Left lung (tissue), 4 donors: ENCODE measurements at regions not wholly inside any gene's neighbourhood (a gene's known extent, or its start where the extent isn't known, plus 50 kb on each side); places are given as distances from the start of the nearest gene placed in this dataset.

Experiments
- ATAC-seq: fragments of 200-7000 bp; cut with Tn5 transposase; one replicate; pipeline ENCODE4 v1.9.1; 2020; ENCODE audit warnings: moderate library complexity
- DNase-seq, 4 donors: peaks; one replicate each; pipeline ENCODE4 v3.0.0-alpha.2; 2013 to 2020
- H3K27ac ChIP-seq, 2 donors: fragments of 200-600 bp; sonication (generic) in 1 of 2; one replicate each; pipeline versions ENCODE4 v1.5.0 to v1.8.0; 2020 to 2021
- H3K27me3 ChIP-seq, 2 donors: fragments of 200-600 bp; sonication (generic) in 1 of 2; one replicate each; pipeline versions ENCODE4 v1.5.0 to v1.8.0; 2020 to 2021
- H3K36me3 ChIP-seq, 2 donors: fragments of 200-600 bp; sonication (generic) in 1 of 2; one replicate each; pipeline versions ENCODE4 v1.5.0 to v1.8.0; 2020 to 2021
- H3K4me1 ChIP-seq, 2 donors: fragments of 200-600 bp; one replicate each; pipeline ENCODE4 v1.8.0; 2021
- H3K4me3 ChIP-seq, 2 donors: fragments of 200-600 bp; sonication (generic) in 1 of 2; one replicate each; pipeline versions ENCODE4 v1.5.0 to v1.8.0; 2020 to 2021; ENCODE audit warnings: mild to moderate bottlenecking in 1 of 2
- H3K9me3 ChIP-seq, 2 donors: fragments of 200-600 bp; sonication (generic) in 1 of 2; one replicate each; pipeline versions ENCODE4 v1.5.0 to v1.8.0; 2020 to 2021
- intact Hi-C, 2 donors: fragments of 100-400 bp; cut with DNase I; formaldehyde crosslinking; loops; one replicate each; pipeline versions ENCODE4 v1.11.2 to v1.14.2; 2022
- TF ChIP-seq, protein P1 (sequence below), 2 donors: fragments of 200-600 bp; sonication (generic) in 1 of 2; IDR thresholded peaks; one replicate each; pipeline versions ENCODE4 v1.5.0 to v1.8.0; 2021; ENCODE audit warnings: antibody characterized with exemption in 2 of 2
- donor health status: DM: no; HTN: yes; CAD: no.
- donor health status: DM: no; HTN: no; CAD: no.

- intact Hi-C loops = no loop called here
- no peak for DNase-seq
- Histone ChIP-seq H3K4me3 (no peak overlapping the region), H3K27ac (no peak overlapping the region), H3K4me1 (no peaks in the 10 kb centered on the region), H3K9me3 (peaks cover 0 to 36% of the 10 kb centered on the region in 2 donors), H3K36me3 (no peaks in the 10 kb centered on the region), H3K27me3 (no peaks in the 10 kb centered on the region)
- TF ChIP-seq, protein P1, sequence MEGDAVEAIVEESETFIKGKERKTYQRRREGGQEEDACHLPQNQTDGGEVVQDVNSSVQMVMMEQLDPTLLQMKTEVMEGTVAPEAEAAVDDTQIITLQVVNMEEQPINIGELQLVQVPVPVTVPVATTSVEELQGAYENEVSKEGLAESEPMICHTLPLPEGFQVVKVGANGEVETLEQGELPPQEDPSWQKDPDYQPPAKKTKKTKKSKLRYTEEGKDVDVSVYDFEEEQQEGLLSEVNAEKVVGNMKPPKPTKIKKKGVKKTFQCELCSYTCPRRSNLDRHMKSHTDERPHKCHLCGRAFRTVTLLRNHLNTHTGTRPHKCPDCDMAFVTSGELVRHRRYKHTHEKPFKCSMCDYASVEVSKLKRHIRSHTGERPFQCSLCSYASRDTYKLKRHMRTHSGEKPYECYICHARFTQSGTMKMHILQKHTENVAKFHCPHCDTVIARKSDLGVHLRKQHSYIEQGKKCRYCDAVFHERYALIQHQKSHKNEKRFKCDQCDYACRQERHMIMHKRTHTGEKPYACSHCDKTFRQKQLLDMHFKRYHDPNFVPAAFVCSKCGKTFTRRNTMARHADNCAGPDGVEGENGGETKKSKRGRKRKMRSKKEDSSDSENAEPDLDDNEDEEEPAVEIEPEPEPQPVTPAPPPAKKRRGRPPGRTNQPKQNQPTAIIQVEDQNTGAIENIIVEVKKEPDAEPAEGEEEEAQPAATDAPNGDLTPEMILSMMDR (IDR thresholded peaks at IDR 0.05) = no peak
- no peak for ATAC-seq
Observed at GRCh38 chr12:126021675-126022074, 956.4 kb downstream of the AACS start.

GRCh38 chr12:126027825-126028224, 962.6 kb downstream of the AACS start:
- H3K27me3 ChIP-seq = no peaks in the 10 kb centered on the region
- ATAC-seq (no peak), DNase-seq (no peak)
- TF ChIP-seq, protein P1 (IDR thresholded peaks at IDR 0.05) = no peak
- no peak overlapping the region for H3K27ac ChIP-seq
- intact Hi-C loops = no loop called here
- H3K4me3 ChIP-seq = no peak overlapping the region
- no peaks in the 10 kb centered on the region for H3K36me3 ChIP-seq
- peaks cover 0 to 1% of the 10 kb centered on the region in 2 donors for H3K9me3 ChIP-seq
- H3K4me1 ChIP-seq = no peaks in the 10 kb centered on the region

GRCh38 chr12:126030573-126030972, 965.3 kb downstream of the AACS start:
- TF ChIP-seq, protein P1 (IDR thresholded peaks at IDR 0.05) = no peak
- Histone ChIP-seq H3K4me3 (no peak overlapping the region), H3K36me3 (no peaks in the 10 kb centered on the region), H3K27me3 (no peaks in the 10 kb centered on the region), H3K4me1 (no peaks in the 10 kb centered on the region), H3K9me3 (no peaks in the 10 kb centered on the region), H3K27ac (no peak overlapping the region)
- ATAC-seq (no peak), DNase-seq (no peak)
- intact Hi-C loops = no loop called here

GRCh38 chr12:126033751-126034150, 968.5 kb downstream of the AACS start:
- H3K27ac ChIP-seq = no peak overlapping the region
- ATAC-seq = no peak
- intact Hi-C loops = no loop called here

DNA sequence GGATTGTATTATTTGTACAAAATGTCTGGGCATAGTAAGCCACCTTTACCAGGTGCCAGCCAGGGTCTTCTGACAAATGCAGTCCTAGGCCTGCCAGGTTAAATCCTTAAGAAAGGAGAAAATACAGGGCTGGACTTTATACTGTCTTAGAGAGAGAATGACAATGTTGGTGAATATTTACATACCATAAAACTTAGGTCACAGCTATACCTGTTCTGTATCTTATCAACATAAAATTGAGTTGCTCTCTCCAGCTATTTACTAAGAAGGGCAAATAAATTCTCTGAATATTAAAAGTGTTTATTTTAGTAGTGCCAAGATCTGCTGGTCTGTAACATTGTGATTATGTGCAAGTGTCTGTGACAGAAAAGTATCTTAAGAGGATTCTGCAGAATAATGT, 971.1 kb downstream of the AACS start:
- no peaks in the 10 kb centered on the region for H3K36me3 ChIP-seq
- H3K4me1 ChIP-seq = no peaks in the 10 kb centered on the region
- ATAC-seq (no peak), DNase-seq (no peak)
- H3K27ac ChIP-seq = no peak overlapping the region
- H3K4me3 ChIP-seq = no peak overlapping the region
- TF ChIP-seq, protein P1 (IDR thresholded peaks at IDR 0.05) = no peak
- H3K9me3 ChIP-seq = peaks cover 0 to 2% of the 10 kb centered on the region in 2 donors
- H3K27me3 ChIP-seq = no peaks in the 10 kb centered on the region
- intact Hi-C loops = no loop called here

More at GRCh38 chr12:126033751-126034150, 968.5 kb downstream of the AACS start:
- Histone ChIP-seq H3K9me3 (no peaks in the 10 kb centered on the region), H3K36me3 (no peaks in the 10 kb centered on the region), H3K4me3 (no peak overlapping the region), H3K4me1 (no peaks in the 10 kb centered on the region), H3K27me3 (no peaks in the 10 kb centered on the region)
- DNase-seq = no peak
- TF ChIP-seq, protein P1 (IDR thresholded peaks at IDR 0.05) = no peak
